ENCODE measurements at regions not wholly inside any gene's neighbourhood (a gene's known extent, or its start where the extent isn't known, plus 50 kb on each side); places are given as distances from the start of the nearest gene placed in this dataset.

DNA sequence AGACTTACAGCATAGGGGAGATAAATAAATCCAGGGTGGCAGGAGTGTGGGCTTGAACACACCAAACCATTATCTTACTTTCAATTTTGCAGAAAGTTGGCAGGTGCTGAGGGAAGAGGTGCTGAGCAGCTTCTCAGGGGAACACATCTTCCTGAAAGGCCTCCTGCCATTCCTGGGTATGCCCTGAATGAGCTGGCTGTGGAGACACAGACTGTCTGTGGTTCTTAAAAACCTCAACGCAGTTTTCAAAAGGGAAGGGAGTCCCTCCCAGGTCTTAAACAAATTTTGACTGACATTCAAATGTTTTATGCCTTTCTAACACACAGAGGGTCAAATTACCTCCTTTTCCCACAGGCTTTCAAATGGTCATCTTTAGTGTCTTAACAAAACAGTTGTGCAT, 166.9 kb downstream of the TNFSF18 start:
- Histone ChIP-seq H3K79me1 (ENCODE audit: low read depth, low read length) (no peaks in the 10 kb centered on the region), H2BK15ac (ENCODE audit: low read length) (no peak overlapping the region), H3K79me2 (ENCODE audit: control insufficient read depth in 1 of 2, insufficient read depth in 2 of 2, low read length in 2 of 2) (no peaks in the 10 kb centered on the region), H3K18ac (ENCODE audit: extremely low read depth, low read length) (no peak overlapping the region), H3K23ac (ENCODE audit: insufficient read length) (no peak overlapping the region), H3K56ac (replicated peaks; ENCODE audit: insufficient read length, low read depth, low read length) (no peak overlapping the region), H3K4me2 (ENCODE audit: insufficient read depth in 1 of 2, low read depth in 2 of 2, low read length in 2 of 2) (no peak overlapping the region), H2BK12ac (ENCODE audit: low read depth, low read length) (no peak overlapping the region), H3K4ac (replicated peaks; ENCODE audit: insufficient read length, low read depth, low read length) (no peak overlapping the region), H3K14ac (ENCODE audit: insufficient read length) (no peak overlapping the region), H4K5ac (ENCODE audit: insufficient read length, low read depth, low read length) (no peak overlapping the region), H4K20me1 (replicated peaks in 1 of 2; ENCODE audit: control insufficient read depth in 1 of 2, insufficient read depth in 2 of 2, low read length in 2 of 2) (no peaks in the 10 kb centered on the region), H2BK20ac (ENCODE audit: low read length) (no peak overlapping the region), H3K9ac (replicated peaks in 1 of 4; ENCODE audit: extremely low read depth in 1 of 4, low read depth in 3 of 4, low read length in 3 of 4) (no peak overlapping the region), H3K9me3 (ENCODE audit: insufficient read depth in 2 of 2, low read depth in 1 of 2, low read length in 1 of 2) (no peaks in the 10 kb centered on the region), H3K27me3 (replicated peaks in 1 of 4; ENCODE audit: control insufficient read depth in 3 of 4, extremely low read depth in 1 of 4, insufficient read depth in 3 of 4, low read length in 3 of 4) (no peaks in the 10 kb centered on the region), H3K4me3 (ENCODE audit: extremely low read depth in 1 of 4, insufficient read depth in 2 of 4, low read depth in 3 of 4, low read length in 4 of 4) (no peak overlapping the region), H4K8ac (ENCODE audit: extremely low read depth, insufficient read depth, low read length) (no peak overlapping the region), H2AFZ (ENCODE audit: low read length) (no peak overlapping the region), H4K91ac (replicated peaks; ENCODE audit: insufficient read length, low read length) (no peak overlapping the region), H2AK5ac (ENCODE audit: low read depth, low read length) (no peak overlapping the region), H3K36me3 (ENCODE audit: control insufficient read depth in 2 of 4, insufficient read depth in 4 of 4, low read length in 3 of 4) (no peaks in the 10 kb centered on the region), H2BK120ac (replicated peaks; ENCODE audit: low read depth, low read length) (no peak overlapping the region), H3K4me1 (replicated peaks in 1 of 4; ENCODE audit: control insufficient read depth in 3 of 4, insufficient read depth in 4 of 4, low read length in 3 of 4) (peaks cover 0 to 2% (median 0%) of the 10 kb centered on the region in 4 experiments; a peak in 2 of 7 replicates), H2BK5ac (ENCODE audit: low read depth, low read length) (no peak overlapping the region), H3K27ac (ENCODE audit: low read depth, low read length) (no peak overlapping the region), H3K23me2 (ENCODE audit: low read depth, low read length) (no peaks in the 10 kb centered on the region)
- no peak for TF ChIP-seq EP300 (IDR thresholded peaks at IDR 0.05; ENCODE audit: borderline replicate concordance in 1 of 2, low read depth in 2 of 2, low read length in 2 of 2)
- TF ChIP-seq TBP (IDR thresholded peaks at IDR 0.05; ENCODE audit: low read depth, low read length): no peak
- no peak for TF ChIP-seq SP1 (IDR thresholded peaks at IDR 0.05; ENCODE audit: low read depth, low read length)
- no peak for TF ChIP-seq POLR2A (IDR thresholded peaks at IDR 0.05; ENCODE audit: control extremely low read depth in 1 of 2, low read depth in 2 of 2, low read length in 2 of 2)
- no peak for TF ChIP-seq TCF12 (IDR thresholded peaks at IDR 0.05; ENCODE audit: low read depth, low read length)
- TF ChIP-seq POLR2AphosphoS5 (IDR thresholded peaks at IDR 0.05; ENCODE audit: low read depth, low read length): no peak
- TF ChIP-seq, protein P1, sequence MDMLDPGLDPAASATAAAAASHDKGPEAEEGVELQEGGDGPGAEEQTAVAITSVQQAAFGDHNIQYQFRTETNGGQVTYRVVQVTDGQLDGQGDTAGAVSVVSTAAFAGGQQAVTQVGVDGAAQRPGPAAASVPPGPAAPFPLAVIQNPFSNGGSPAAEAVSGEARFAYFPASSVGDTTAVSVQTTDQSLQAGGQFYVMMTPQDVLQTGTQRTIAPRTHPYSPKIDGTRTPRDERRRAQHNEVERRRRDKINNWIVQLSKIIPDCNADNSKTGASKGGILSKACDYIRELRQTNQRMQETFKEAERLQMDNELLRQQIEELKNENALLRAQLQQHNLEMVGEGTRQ (IDR thresholded peaks at IDR 0.05; ENCODE audit: low read length): no peak
- no peak for TF ChIP-seq RBBP5 (IDR thresholded peaks at IDR 0.05; ENCODE audit: borderline replicate concordance, low read depth, low read length)
- TF ChIP-seq GTF2F1 (IDR thresholded peaks at IDR 0.05; ENCODE audit: borderline replicate concordance, low read depth, low read length): no peak
- FAIRE-seq: no peak
- ChIA-PET CTCF (ENCODE audit: partially characterized antibody) (interaction anchor here (0.6 kb wide), 1 partner anchor 125 kb away, joined by 3 read pairs; no protein-coding TSS in a partner anchor), POLR2A (ENCODE audit: partially characterized antibody) (no interaction called here)
- no peak for DNase-seq (ENCODE audit: low read depth in 1 of 2, low spot score in 2 of 2)
- 67% methylated on average over 1 of the region's 1 CpG; no CpG with 5 or more reads in 1 of the 2 experiments for WGBS, 2 experiments (ENCODE audit: extremely low coverage in 1 of 2, insufficient coverage in 1 of 2, insufficient read length in 1 of 2, insufficient replicate concordance in 2 of 2, low coverage in 1 of 2, low lambda C conversion rate in 2 of 2, missing lambda C conversion rate in 1 of 2)

Measured in H1 (cell line).